Naive thymus-derived CD8-positive, alpha-beta T cell (primary cell): ENCODE measurements at regions not wholly inside any gene's neighbourhood (a gene's known extent, or its start where the extent isn't known, plus 50 kb on each side); places are given as distances from the start of the nearest gene placed in this dataset.

ENCODE experiments used
- ATAC-seq, 2 donors: fragments of 150-1000 bp; cut with Tn5 transposase in 1 of 2; sonication (Bioruptor Pico), chemical (Tn5 transposase) in 1 of 2; 1 replicate in 1 of 2; 2 replicates in 1 of 2; pipeline ENCODE4 v1.10.0; 2021; ENCODE audit warnings: mild to moderate bottlenecking in 2 of 2, moderate library complexity in 2 of 2
- POLR2A ChIA-PET: fragments of 350-600 bp; sonication (Branson Sonifier 250); formaldehyde crosslinking; loops from one replicate; lab custom pipeline; 2021; ENCODE audit warnings: antibody characterized with exemption; lab: Charles Lee
- DNase-seq, 10 donors: peaks; one replicate each; pipeline versions ENCODE4 v3.0.0 to v3.0.0-alpha.2; 2020 to 2022
- H3K27ac Mint-ChIP-seq, 10 donors: one replicate each; pipeline ENCODE4 v1.8.0; 2020 to 2022; ENCODE audit warnings: mild to moderate bottlenecking in 10 of 10, mixed read lengths in 10 of 10, moderate library complexity in 4 of 10, inconsistent platforms in 1 of 10
- H3K27me3 Mint-ChIP-seq, 5 donors: one replicate each; pipeline ENCODE4 v1.8.0; 2021 to 2022; ENCODE audit warnings: mixed read lengths in 5 of 5
- H3K36me3 Mint-ChIP-seq, 3 donors: one replicate each; pipeline ENCODE4 v1.8.0; 2020 to 2022; ENCODE audit warnings: mixed read lengths in 3 of 3, mild to moderate bottlenecking in 2 of 3, inconsistent platforms in 1 of 3
- H3K4me1 Mint-ChIP-seq, 4 donors: one replicate each; pipeline ENCODE4 v1.8.0; 2021 to 2022; ENCODE audit warnings: mixed read lengths in 4 of 4
- H3K4me3 Mint-ChIP-seq, 10 donors: one replicate each; pipeline ENCODE4 v1.8.0; 2020 to 2022; ENCODE audit warnings: mild to moderate bottlenecking in 10 of 10, mixed read lengths in 10 of 10, moderate library complexity in 6 of 10, inconsistent platforms in 1 of 10
- H3K9me3 Mint-ChIP-seq, 9 donors: one replicate each; pipeline ENCODE4 v1.8.0; 2020 to 2022; ENCODE audit warnings: mixed read lengths in 9 of 9, mild to moderate bottlenecking in 3 of 9, inconsistent platforms in 1 of 9, moderate library complexity in 1 of 9

DNA sequence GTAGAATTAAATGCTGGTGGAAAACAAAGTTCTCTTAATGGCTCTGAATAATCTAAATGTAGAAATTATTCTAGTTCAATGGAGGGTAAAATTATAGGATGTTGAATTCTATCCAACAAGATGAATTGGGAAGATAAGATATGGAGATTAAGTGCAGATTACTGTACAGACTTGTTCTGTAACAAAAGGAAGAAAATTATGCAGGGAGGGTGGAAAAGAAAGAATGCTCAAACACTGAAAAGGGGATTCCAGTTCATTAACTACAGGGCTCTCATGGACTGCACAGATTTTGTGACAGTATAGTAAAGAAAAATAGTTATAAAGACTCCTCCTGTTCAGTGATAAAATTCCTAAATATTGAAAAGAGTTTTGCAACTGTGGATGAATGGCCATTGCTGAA lies 1794.0 kb upstream of the PCDH7 start:
- Mint-ChIP-seq H3K27ac (no peak overlapping the region), H3K9me3 (peaks cover 0 to 23% (median 6%) of the 10 kb centered on the region in 9 donors), H3K27me3 (no peaks in the 10 kb centered on the region), H3K4me3 (no peak overlapping the region), H3K36me3 (no peaks in the 10 kb centered on the region), H3K4me1 (no peaks in the 10 kb centered on the region)
- no peak for DNase-seq
- POLR2A ChIA-PET = no interaction called here
- ATAC-seq = no peak

DNA sequence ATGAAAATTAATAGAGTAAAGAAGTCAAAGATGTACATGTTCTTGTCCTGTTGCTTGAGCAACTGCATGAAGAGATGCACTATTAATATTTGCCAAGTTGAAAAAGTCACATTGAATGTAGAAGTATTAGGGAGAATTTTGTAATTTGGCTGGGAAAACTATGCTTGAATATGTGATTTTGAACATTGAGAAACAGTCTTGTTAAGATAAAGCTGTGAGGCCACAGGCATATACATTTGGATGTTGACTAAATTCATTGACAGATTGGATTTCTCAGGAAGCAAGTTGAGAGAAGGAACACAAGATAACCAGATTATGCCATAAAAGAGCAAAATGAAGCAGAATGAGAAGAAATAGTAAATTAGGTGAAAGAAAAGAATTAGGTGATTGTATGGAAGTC lies 1777.5 kb upstream of the PCDH7 start:
- Mint-ChIP-seq H3K4me1 (no peaks in the 10 kb centered on the region), H3K27ac (no peak overlapping the region), H3K36me3 (peaks cover 0 to 6% (median 0%) of the 10 kb centered on the region in 3 donors), H3K4me3 (no peak overlapping the region), H3K27me3 (no peaks in the 10 kb centered on the region), H3K9me3 (peaks cover 8 to 38% (median 14%) of the 10 kb centered on the region in 9 donors)
- no peak for DNase-seq
- no peak for ATAC-seq
- POLR2A ChIA-PET = no interaction called here

DNA sequence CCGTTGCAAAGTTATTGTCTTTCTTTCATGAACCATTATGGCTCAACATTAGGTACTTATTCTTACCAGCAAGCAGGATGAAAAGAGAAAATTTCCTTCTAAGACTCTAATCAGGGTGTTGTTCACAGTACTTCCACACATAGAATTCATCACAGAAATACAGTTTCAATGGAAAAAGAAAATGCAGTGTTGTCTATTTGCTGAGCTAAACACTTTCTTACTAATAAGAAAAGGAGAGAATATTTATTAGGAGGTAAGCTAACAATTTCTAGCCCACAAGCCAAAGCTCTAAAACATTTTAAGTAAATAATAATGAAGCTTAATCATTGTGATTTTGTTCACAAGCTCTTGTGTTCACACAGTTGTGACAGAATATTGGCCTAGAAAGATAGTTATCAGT lies 1772.8 kb upstream of the PCDH7 start:
- POLR2A ChIA-PET = no interaction called here
- H3K9me3 Mint-ChIP-seq = peaks cover 4 to 23% (median 12%) of the 10 kb centered on the region in 9 donors
- H3K4me3 Mint-ChIP-seq = no peak overlapping the region
- ATAC-seq = no peak
- no peak overlapping the region for H3K27ac Mint-ChIP-seq
- no peaks in the 10 kb centered on the region for H3K4me1 Mint-ChIP-seq
- H3K27me3 Mint-ChIP-seq = no peaks in the 10 kb centered on the region
- no peak for DNase-seq
- H3K36me3 Mint-ChIP-seq = peaks cover 0 to 2% (median 0%) of the 10 kb centered on the region in 3 donors

DNA sequence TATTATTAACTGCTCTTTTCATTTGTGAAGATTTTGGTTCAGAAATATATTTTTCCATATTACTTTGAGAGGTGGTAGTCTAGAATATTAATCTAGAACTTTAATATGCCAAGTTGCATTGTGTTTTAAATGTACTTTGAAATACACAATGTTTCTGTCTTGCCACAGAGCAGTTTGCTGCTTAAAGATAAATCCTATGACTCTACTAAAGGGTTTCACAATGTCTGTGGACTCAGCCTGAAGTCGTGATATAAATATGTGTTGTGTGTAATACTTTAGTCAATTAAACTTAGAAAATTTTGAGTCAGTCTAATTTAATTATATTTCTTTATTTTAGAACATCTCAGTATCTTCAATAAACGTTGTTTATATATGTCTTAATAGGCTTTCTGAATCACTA lies 1771.7 kb upstream of the PCDH7 start:
- ATAC-seq = no peak
- H3K27me3 Mint-ChIP-seq = no peaks in the 10 kb centered on the region
- H3K36me3 Mint-ChIP-seq = peaks cover 0 to 3% (median 0%) of the 10 kb centered on the region in 3 donors
- H3K9me3 Mint-ChIP-seq = peaks cover 0 to 17% (median 10%) of the 10 kb centered on the region in 9 donors
- DNase-seq = no peak
- no peaks in the 10 kb centered on the region for H3K4me1 Mint-ChIP-seq
- POLR2A ChIA-PET = no interaction called here
- H3K4me3 Mint-ChIP-seq = no peak overlapping the region
- no peak overlapping the region for H3K27ac Mint-ChIP-seq

DNA sequence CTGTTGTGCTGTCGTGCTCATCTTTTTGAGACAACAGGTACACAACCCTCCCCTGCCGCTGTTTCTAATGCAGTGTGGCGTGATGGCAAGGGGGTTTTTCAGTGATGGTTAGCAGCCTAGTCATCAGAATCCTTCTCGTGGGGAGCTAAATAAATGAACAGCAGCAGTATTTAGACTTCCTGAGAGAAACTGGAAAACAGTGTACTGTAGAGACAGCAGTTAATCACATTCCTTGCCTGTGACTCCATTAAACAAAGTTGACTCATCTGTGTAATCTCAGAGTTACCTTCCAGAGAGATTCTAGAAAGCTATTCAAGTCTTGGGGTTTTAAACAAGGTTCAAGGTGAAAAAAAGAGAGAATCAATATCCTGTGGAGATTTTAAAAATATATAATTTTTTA lies 1753.2 kb upstream of the PCDH7 start:
- H3K36me3 Mint-ChIP-seq = no peaks in the 10 kb centered on the region
- H3K4me1 Mint-ChIP-seq = no peaks in the 10 kb centered on the region
- no peak for ATAC-seq
- no peak overlapping the region for H3K4me3 Mint-ChIP-seq
- no peak overlapping the region for H3K27ac Mint-ChIP-seq
- DNase-seq = no peak
- no peaks in the 10 kb centered on the region for H3K27me3 Mint-ChIP-seq
- POLR2A ChIA-PET = no interaction called here
- peaks cover 0 to 18% (median 4%) of the 10 kb centered on the region in 9 donors for H3K9me3 Mint-ChIP-seq

DNA sequence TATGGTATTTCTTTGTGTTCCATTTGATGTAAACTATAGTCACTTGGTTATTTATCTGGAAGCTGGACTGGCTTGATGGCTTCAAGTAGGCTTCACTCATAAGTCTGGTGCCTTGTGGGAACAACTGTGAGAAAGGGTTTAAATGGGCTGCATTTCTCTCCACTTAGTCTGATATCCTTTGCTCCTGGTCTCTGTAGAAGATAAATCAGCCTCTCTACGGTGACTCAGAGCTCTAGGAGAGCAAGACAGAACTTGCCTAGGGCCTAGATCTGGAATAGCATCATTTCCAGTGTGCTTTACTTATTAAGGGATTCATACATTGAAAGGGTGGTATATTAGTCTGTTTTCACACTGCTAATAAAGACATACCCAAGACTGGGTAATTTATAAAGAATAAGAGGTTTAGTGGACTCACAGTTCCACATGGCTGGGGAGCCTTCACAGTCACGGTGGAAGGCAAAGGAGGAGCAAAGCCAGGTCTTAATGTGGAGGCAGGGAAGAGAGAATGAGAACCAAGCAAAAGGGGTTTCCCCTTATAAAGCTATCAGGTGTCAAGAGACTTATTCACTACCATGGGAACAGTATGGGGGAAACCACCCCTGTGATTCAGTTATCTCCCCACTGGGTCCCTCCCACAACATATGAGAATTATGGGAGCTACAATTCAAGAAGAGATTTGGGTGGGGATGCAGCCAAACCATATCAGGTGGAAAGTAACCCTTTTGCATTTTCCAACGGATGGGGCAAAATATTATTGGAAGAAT lies 1746.4 kb upstream of the PCDH7 start:
- no peak for ATAC-seq
- no peak overlapping the region for H3K4me3 Mint-ChIP-seq
- no peaks in the 10 kb centered on the region for H3K4me1 Mint-ChIP-seq
- no peak for DNase-seq
- H3K36me3 Mint-ChIP-seq = no peaks in the 10 kb centered on the region
- no peak overlapping the region for H3K27ac Mint-ChIP-seq
- H3K27me3 Mint-ChIP-seq = no peaks in the 10 kb centered on the region
- POLR2A ChIA-PET = no interaction called here
- H3K9me3 Mint-ChIP-seq = peaks cover 0 to 27% (median 0%) of the 10 kb centered on the region in 9 donors

DNA sequence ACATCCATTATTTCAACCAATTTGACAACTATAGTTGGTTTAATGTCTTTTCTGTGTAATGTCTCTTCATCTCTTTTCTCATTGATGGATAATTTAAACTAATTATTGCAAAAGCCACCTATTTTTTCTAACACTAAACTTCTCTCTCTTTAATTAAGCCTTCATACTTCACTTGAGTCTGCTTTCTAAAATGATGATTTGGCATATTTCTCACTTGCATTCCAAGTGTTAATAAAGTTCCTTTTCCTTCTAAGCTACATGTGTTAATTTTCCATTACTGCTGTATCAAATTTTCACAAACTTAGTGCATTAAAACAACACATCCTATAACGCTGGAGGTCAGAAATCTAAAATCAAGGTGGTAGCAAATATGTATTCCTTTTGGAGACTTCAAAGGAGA lies 1743.8 kb upstream of the PCDH7 start:
- POLR2A ChIA-PET = no interaction called here
- Mint-ChIP-seq H3K4me1 (no peaks in the 10 kb centered on the region), H3K9me3 (peaks cover 0 to 27% (median 0%) of the 10 kb centered on the region in 9 donors), H3K36me3 (no peaks in the 10 kb centered on the region), H3K4me3 (no peak overlapping the region), H3K27ac (no peak overlapping the region), H3K27me3 (no peaks in the 10 kb centered on the region)
- ATAC-seq (no peak), DNase-seq (no peak)

DNA sequence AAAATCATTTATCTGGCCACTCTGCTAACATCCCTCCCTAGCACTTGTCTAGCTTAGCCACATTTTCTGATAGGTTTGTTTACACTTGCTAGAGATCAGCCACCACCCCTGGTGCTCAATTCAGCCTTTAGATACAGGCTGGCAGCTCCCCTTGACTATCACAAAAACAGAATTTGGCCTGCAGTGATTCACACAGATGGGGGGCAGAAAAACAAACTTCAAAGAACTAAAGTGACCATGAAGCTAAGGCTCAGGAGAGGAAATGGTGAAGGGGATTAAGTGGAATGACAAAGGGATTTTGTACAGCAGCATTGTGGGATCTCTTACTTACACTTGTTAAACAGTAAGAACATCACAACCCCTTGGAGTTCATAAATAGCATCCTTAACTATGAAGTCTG lies 1718.0 kb upstream of the PCDH7 start:
- H3K9me3 Mint-ChIP-seq = peaks cover 5 to 39% (median 16%) of the 10 kb centered on the region in 9 donors
- no peak overlapping the region for H3K4me3 Mint-ChIP-seq
- DNase-seq (no peak), ATAC-seq (no peak)
- H3K36me3 Mint-ChIP-seq = peaks cover 0 to 15% (median 0%) of the 10 kb centered on the region in 3 donors
- no peaks in the 10 kb centered on the region for H3K4me1 Mint-ChIP-seq
- POLR2A ChIA-PET = no interaction called here
- H3K27me3 Mint-ChIP-seq = peaks cover 0 to 1% (median 0%) of the 10 kb centered on the region in 5 donors
- peak overlapping the region in 1 of 10 donors; percentile 45 for H3K27ac Mint-ChIP-seq

DNA sequence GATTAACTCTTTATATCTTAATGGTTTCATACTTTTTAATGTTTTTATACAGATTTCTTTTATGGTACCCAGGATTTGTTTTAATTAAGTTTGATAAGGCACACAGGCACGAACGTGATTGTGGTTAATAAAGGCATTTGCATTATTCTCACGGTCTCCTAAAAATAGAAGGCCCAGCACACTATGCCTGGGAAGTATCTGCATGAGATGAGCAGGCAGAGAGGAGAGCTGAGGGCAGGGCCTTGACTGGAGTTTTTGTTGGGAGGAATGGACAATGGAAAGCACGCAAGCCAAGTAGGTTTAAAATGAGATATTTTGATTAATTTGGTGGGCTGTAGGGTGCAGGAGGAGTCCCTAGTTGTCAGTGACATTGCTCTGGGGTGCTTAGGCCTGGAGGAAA lies 1714.3 kb upstream of the PCDH7 start:
- Mint-ChIP-seq H3K4me3 (no peak overlapping the region), H3K36me3 (peaks cover 0 to 5% (median 0%) of the 10 kb centered on the region in 3 donors), H3K27ac (no peak overlapping the region), H3K9me3 (peaks cover 8 to 39% (median 16%) of the 10 kb centered on the region in 9 donors), H3K4me1 (no peaks in the 10 kb centered on the region), H3K27me3 (peaks cover 0 to 1% (median 0%) of the 10 kb centered on the region in 5 donors)
- POLR2A ChIA-PET = no interaction called here
- DNase-seq = no peak
- no peak for ATAC-seq

DNA sequence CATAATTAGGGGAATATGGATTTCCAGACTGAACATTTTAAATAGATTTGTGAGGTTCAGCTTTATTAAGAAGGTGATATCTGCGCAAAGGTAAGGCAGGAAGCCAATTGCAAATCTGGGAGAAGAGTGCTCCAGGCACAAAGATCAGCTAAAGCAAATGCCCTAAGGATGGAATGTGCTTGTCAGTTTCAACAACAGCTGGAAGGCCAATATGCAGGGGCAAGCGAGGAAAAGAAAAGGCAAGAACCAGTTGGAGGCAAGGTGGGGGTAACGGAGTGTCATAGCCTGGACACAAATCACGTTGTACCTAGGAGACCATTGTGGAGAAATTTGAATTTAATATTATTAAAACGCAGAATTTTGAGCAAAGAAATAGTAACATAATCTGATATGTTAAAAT lies 1710.3 kb upstream of the PCDH7 start:
- POLR2A ChIA-PET = no interaction called here
- no peak overlapping the region for H3K27ac Mint-ChIP-seq
- H3K4me1 Mint-ChIP-seq = no peaks in the 10 kb centered on the region

DNA sequence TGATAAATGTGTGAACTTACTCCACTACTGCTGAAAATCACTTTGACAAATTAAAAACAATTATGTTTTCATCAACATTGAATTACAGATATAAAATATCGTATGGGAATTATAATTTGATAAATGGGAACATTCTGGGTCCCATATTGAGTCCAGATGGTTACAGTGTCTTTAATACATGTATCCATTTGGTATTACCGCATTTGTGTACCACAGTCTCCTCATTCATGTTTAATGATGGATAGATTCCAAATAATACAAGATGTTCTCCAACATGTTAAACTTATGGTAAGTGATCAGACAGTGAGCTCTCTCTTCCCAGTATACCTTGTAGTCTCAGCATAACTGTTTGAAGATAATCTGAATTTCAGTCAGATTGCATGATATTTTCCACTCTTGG lies 1706.8 kb upstream of the PCDH7 start:
- Mint-ChIP-seq H3K36me3 (peaks cover 0 to 5% (median 0%) of the 10 kb centered on the region in 3 donors), H3K9me3 (peaks cover 0 to 43% (median 23%) of the 10 kb centered on the region in 9 donors), H3K4me3 (no peak overlapping the region), H3K4me1 (no peaks in the 10 kb centered on the region), H3K27me3 (no peaks in the 10 kb centered on the region), H3K27ac (no peak overlapping the region)
- ATAC-seq (no peak), DNase-seq (no peak)
- POLR2A ChIA-PET = no interaction called here

More for the DNA sequence above, 1710.3 kb upstream of the PCDH7 start:
- ATAC-seq (no peak), DNase-seq (no peak)
- no peak overlapping the region for H3K4me3 Mint-ChIP-seq
- H3K27me3 Mint-ChIP-seq = no peaks in the 10 kb centered on the region
- peaks cover 0 to 10% (median 0%) of the 10 kb centered on the region in 3 donors for H3K36me3 Mint-ChIP-seq
- peaks cover 6 to 39% (median 24%) of the 10 kb centered on the region in 9 donors for H3K9me3 Mint-ChIP-seq

DNA sequence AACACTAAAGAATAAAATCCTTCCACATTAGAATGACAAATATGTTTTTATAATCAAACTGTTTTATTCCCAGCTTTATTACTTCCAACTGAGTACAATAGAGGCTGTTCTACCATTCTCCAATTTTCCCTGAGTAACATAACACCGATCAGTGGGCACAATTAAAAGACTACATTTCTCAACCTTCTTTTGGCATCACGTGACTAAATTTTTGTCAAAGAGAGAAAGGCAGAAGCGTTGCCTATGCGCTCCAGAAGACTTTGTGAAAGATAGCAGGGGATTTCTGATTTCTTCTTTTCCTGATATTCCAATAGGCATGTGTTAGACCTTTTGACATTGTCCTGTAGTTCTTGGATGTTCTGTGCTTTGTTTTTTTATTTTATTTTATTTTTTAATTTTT lies 1705.6 kb upstream of the PCDH7 start:
- no peak for DNase-seq
- H3K9me3 Mint-ChIP-seq = peaks cover 5 to 46% (median 16%) of the 10 kb centered on the region in 9 donors
- no peak overlapping the region for H3K4me3 Mint-ChIP-seq
- POLR2A ChIA-PET = no interaction called here
- no peaks in the 10 kb centered on the region for H3K4me1 Mint-ChIP-seq
- H3K27ac Mint-ChIP-seq = no peak overlapping the region
- H3K36me3 Mint-ChIP-seq = peaks cover 0 to 5% (median 0%) of the 10 kb centered on the region in 3 donors
- H3K27me3 Mint-ChIP-seq = no peaks in the 10 kb centered on the region
- ATAC-seq = no peak

DNA sequence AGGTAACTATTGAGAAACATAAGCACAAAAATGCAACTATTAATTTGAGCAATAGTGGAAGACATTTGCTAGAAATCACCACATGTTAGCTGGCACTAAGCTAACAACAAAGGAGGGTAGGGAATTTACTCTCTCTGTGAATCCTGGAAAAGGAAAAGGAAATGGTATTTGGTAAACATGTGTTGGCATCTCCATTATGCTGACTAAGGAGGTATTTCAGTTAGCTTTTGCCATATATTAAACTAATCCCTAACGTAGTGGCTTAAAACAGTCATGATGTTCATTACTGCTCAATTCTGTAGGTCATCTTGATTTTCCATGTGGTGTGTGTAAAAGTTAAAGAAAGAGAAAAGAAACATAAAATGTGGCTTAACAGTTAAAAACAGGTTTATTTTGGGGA lies 1686.5 kb upstream of the PCDH7 start:
- POLR2A ChIA-PET = no interaction called here
- H3K27me3 Mint-ChIP-seq = no peaks in the 10 kb centered on the region
- H3K4me3 Mint-ChIP-seq = no peak overlapping the region
- H3K9me3 Mint-ChIP-seq = peaks cover 0 to 39% (median 13%) of the 10 kb centered on the region in 9 donors
- H3K27ac Mint-ChIP-seq = no peak overlapping the region
- DNase-seq (no peak), ATAC-seq (no peak)
- no peaks in the 10 kb centered on the region for H3K4me1 Mint-ChIP-seq
- H3K36me3 Mint-ChIP-seq = peaks cover 0 to 5% (median 0%) of the 10 kb centered on the region in 3 donors

DNA sequence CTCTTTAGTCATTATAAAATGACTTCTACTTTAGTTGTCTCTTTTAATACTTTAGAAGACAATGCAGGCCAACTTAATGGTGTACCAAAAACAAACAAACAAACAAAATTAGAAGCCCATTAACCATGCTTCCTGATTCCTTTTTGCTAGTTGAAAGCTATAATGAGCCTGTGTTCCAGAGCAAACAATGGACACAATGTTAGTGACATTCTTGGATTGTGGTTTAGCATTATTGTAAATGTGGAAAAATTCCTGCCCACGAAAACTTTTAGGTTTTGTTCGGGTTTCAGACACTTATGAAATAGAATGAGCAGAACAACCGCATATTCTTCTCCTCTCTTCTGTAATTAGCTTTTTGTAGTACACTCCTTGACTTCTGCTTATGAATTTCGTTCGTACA lies 1682.7 kb upstream of the PCDH7 start:
- H3K27ac Mint-ChIP-seq = no peak overlapping the region
- H3K4me3 Mint-ChIP-seq = no peak overlapping the region
- H3K36me3 Mint-ChIP-seq = peaks cover 0 to 5% (median 0%) of the 10 kb centered on the region in 3 donors
- no peaks in the 10 kb centered on the region for H3K4me1 Mint-ChIP-seq
- H3K27me3 Mint-ChIP-seq = no peaks in the 10 kb centered on the region
- POLR2A ChIA-PET = no interaction called here
- ATAC-seq (no peak), DNase-seq (no peak)
- H3K9me3 Mint-ChIP-seq = peaks cover 0 to 25% (median 13%) of the 10 kb centered on the region in 9 donors
